ENCODE measurements at regions not wholly inside any gene's neighbourhood (a gene's known extent, or its start where the extent isn't known, plus 50 kb on each side); places are given as distances from the start of the nearest gene placed in this dataset.
"Not testable (repeated sequence)": the region's sequence is repeated elsewhere in the genome, so short reads cannot be mapped to it uniquely, and the experiment has no call there.

GRCh38 chr3:163768048-163768447 lies 1310.2 kb downstream of the SI start:
- DNase-seq, result no peak

GRCh38 chr3:163766112-163766511 lies 1312.2 kb downstream of the SI start:
- DNase-seq, result no peak

GRCh38 chr3:163753033-163753432 lies 1325.3 kb downstream of the SI start:
- no peak for DNase-seq

GRCh38 chr3:163745204-163745603 lies 1333.1 kb downstream of the SI start:
- DNase-seq, result no peak

- no peak for DNase-seq
Observed at GRCh38 chr3:163735394-163735793, 1342.9 kb downstream of the SI start.

- no peak for DNase-seq
Observed at GRCh38 chr3:163730684-163731083, 1347.6 kb downstream of the SI start.

GRCh38 chr3:163726125-163726524 lies 1352.2 kb downstream of the SI start:
- DNase-seq, result no peak

GRCh38 chr3:163722405-163722804 lies 1355.9 kb downstream of the SI start:
- no peak for DNase-seq

- no peak for DNase-seq
Observed at GRCh38 chr3:163721596-163721995, 1356.7 kb downstream of the SI start.

- no peak for DNase-seq
Observed at GRCh38 chr3:163717377-163717776, 1360.9 kb downstream of the SI start.

GRCh38 chr3:163708428-163708827 lies 1369.9 kb downstream of the SI start:
- DNase-seq, result no peak

- DNase-seq, result no peak
Observed at GRCh38 chr3:163707659-163708058, 1370.6 kb downstream of the SI start.

GRCh38 chr3:163698221-163698620 lies 1380.1 kb downstream of the SI start:
- not testable (repeated sequence) for DNase-seq

- DNase-seq, result no peak
Observed at GRCh38 chr3:163692494-163692893, 1385.8 kb downstream of the SI start.

- DNase-seq, result no peak
Observed at GRCh38 chr3:163684651-163685050, 1393.6 kb downstream of the SI start.

- no peak for DNase-seq
Observed at GRCh38 chr3:163672954-163673353, 1405.3 kb downstream of the SI start.

GRCh38 chr3:163671201-163671600 lies 1407.1 kb downstream of the SI start:
- DNase-seq, result no peak

GRCh38 chr3:163664466-163664865 lies 1413.8 kb downstream of the SI start:
- DNase-seq, result no peak

- DNase-seq, result no peak
Observed at GRCh38 chr3:163657088-163657487, 1421.2 kb downstream of the SI start.

GRCh38 chr3:163655021-163655420 lies 1423.3 kb downstream of the SI start:
- no peak for DNase-seq

- no peak for DNase-seq
Observed at GRCh38 chr3:163644172-163644571, 1434.1 kb downstream of the SI start.

GRCh38 chr3:163632722-163633121 lies 1445.6 kb downstream of the SI start:
- no peak for DNase-seq

- DNase-seq, result no peak
Observed at GRCh38 chr3:163626753-163627152, 1451.5 kb downstream of the SI start.

GRCh38 chr3:163622384-163622783 lies 1455.9 kb downstream of the SI start:
- no peak for DNase-seq

GRCh38 chr3:163614886-163615285 lies 1463.4 kb downstream of the SI start:
- DNase-seq, result no peak

GRCh38 chr3:163605915-163606314 lies 1472.4 kb downstream of the SI start:
- no peak for DNase-seq

All from DMS153 (cell line).